Neutrophil (primary cell): ENCODE measurements at regions not wholly inside any gene's neighbourhood (a gene's known extent, or its start where the extent isn't known, plus 50 kb on each side); places are given as distances from the start of the nearest gene placed in this dataset.

Experiments
- H3K27ac ChIP-seq: fragments of 200-600 bp; sonication (generic); 2 replicates; pipeline ENCODE4 v1.5.1; 2016; ENCODE audit warnings: mild to moderate bottlenecking, moderate library complexity
- H3K27me3 ChIP-seq: fragments of 200-600 bp; sonication (generic); 2 replicates; pipeline ENCODE4 v1.6.0; 2016; ENCODE audit warnings: mild to moderate bottlenecking
- H3K36me3 ChIP-seq: fragments of 200-600 bp; sonication (generic); 2 replicates; pipeline ENCODE4 v1.5.1; 2017
- H3K4me1 ChIP-seq, 2 experiments: fragments of 200-600 bp in 1 of 2; sonication (generic) in 1 of 2; 1 replicate in 1 of 2; 2 replicates in 1 of 2; pipeline versions ENCODE4 v1.5.1 to v1.6.1; 2013 to 2016; ENCODE audit warnings: low read depth in 1 of 2, low read length in 1 of 2, mild to moderate bottlenecking in 1 of 2, moderate library complexity in 1 of 2; ENCODE audit not compliant: control insufficient read depth in 1 of 2, insufficient read depth in 1 of 2
- H3K4me3 ChIP-seq, 2 experiments: fragments of 200-600 bp in 1 of 2; sonication (generic) in 1 of 2; 1 replicate in 1 of 2; 2 replicates in 1 of 2; pipeline ENCODE4 v1.5.1; 2013 to 2016; ENCODE audit warnings: low read depth in 1 of 2, low read length in 1 of 2, mild to moderate bottlenecking in 1 of 2, moderate library complexity in 1 of 2
- H3K9me3 ChIP-seq: fragments of 200-600 bp; sonication (generic); 2 replicates; pipeline ENCODE4 v1.5.1; 2016
- TF ChIP-seq, protein P1 (sequence below): fragments of 200-600 bp; sonication (generic); IDR thresholded peaks from 2 replicates; pipeline ENCODE4 v1.5.1; 2016; ENCODE audit warnings: antibody characterized with exemption

DNA sequence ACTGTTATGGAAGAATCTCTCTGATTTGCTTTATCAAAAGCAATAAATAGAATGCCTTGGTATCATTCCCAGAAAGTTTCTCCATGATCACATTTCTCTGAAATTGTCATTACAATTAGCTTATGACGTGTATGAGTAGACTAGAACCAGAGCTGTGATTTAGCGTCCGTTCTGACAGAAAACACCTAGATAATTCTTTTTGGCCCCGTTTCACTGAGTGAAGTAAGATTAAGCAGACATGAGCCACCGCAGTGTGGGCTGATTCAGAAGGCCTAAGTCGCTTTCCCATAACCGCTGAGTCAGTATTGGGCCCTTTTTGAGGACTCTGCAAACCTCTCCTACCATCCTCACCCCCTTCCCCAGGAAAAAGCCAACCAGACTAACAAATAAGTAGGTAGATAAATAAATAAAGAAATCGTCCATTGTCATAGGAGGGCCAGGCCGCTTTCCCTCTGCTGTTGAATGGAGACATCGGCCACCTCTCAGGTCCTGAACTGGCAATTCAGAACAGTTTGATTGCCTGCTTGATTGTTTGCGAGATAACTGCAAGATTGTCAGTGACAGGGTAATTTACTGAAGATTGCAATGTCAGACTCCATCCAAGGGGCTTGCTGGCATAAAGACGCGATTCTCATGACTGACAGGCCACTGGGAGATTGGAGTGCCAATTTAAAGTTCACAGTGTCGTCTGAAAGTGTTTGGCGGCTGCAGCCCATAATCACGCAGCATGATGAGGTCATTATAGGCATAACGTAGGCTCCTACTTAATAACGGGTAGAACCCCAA is 105.0 kb upstream of the WWC1 start:
- TF ChIP-seq, protein P1, sequence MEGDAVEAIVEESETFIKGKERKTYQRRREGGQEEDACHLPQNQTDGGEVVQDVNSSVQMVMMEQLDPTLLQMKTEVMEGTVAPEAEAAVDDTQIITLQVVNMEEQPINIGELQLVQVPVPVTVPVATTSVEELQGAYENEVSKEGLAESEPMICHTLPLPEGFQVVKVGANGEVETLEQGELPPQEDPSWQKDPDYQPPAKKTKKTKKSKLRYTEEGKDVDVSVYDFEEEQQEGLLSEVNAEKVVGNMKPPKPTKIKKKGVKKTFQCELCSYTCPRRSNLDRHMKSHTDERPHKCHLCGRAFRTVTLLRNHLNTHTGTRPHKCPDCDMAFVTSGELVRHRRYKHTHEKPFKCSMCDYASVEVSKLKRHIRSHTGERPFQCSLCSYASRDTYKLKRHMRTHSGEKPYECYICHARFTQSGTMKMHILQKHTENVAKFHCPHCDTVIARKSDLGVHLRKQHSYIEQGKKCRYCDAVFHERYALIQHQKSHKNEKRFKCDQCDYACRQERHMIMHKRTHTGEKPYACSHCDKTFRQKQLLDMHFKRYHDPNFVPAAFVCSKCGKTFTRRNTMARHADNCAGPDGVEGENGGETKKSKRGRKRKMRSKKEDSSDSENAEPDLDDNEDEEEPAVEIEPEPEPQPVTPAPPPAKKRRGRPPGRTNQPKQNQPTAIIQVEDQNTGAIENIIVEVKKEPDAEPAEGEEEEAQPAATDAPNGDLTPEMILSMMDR: no peak
- H3K36me3 ChIP-seq: no peaks in the 10 kb centered on the region
- H3K9me3 ChIP-seq: no peaks in the 10 kb centered on the region
- no peaks in the 10 kb centered on the region for H3K27me3 ChIP-seq
- no peak overlapping the region for H3K4me3 ChIP-seq
- no peak overlapping the region for H3K27ac ChIP-seq
- H3K4me1 ChIP-seq: no peaks in the 10 kb centered on the region

GRCh38 chr5:168187614-168188013 is 103.8 kb upstream of the WWC1 start:
- no peaks in the 10 kb centered on the region for H3K4me1 ChIP-seq
- H3K36me3 ChIP-seq: no peaks in the 10 kb centered on the region
- H3K27ac ChIP-seq: no peak overlapping the region
- no peaks in the 10 kb centered on the region for H3K9me3 ChIP-seq
- no peaks in the 10 kb centered on the region for H3K27me3 ChIP-seq
- no peak overlapping the region for H3K4me3 ChIP-seq
- TF ChIP-seq, protein P1: no peak

DNA sequence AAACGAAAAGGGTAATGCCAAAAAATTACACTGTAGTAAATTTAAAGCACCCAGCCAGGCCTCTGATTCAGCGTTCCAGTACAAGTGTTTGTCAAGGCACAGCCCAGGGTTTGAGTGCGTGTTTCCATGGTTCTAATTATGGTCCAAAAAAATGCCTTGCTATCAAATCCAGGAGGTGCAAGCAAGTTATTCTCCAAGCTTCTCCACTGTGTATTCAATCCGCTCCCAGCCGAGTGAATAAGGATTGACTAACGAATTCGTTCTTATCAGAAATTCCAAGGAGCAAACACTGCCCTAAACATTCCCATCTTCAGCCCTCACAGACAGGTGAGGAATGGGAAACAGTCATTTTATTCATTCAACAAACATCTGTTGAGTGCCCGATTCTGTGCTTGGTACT is 103.3 kb upstream of the WWC1 start:
- H3K9me3 ChIP-seq: no peaks in the 10 kb centered on the region
- no peaks in the 10 kb centered on the region for H3K36me3 ChIP-seq
- TF ChIP-seq, protein P1: no peak
- H3K27me3 ChIP-seq: no peaks in the 10 kb centered on the region
- no peaks in the 10 kb centered on the region for H3K4me1 ChIP-seq
- no peak overlapping the region for H3K4me3 ChIP-seq
- H3K27ac ChIP-seq: no peak overlapping the region

DNA sequence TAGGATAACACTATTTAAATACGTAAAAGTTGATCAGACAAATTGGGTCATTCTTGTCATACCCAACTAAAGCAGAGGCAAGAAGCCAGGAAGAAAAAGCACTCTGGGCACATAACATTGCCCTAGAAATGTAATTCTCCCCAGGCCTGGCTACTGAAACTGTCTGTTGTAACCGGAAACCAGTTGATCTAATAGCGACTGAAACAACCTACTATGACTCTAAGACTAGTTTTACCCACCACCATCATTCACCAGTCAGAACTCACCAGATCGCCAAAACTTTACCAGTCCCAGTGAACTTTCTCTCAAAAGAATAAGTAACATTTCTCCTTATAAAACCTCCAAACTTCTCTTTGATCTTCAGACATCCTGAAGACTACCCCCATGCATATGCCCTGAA is 99.3 kb upstream of the WWC1 start:
- H3K9me3 ChIP-seq: no peaks in the 10 kb centered on the region
- no peaks in the 10 kb centered on the region for H3K27me3 ChIP-seq
- TF ChIP-seq, protein P1: no peak
- no peak overlapping the region for H3K4me3 ChIP-seq
- H3K27ac ChIP-seq: no peak overlapping the region
- no peaks in the 10 kb centered on the region for H3K36me3 ChIP-seq
- no peaks in the 10 kb centered on the region for H3K4me1 ChIP-seq

- Histone ChIP-seq H3K9me3 (no peaks in the 10 kb centered on the region), H3K27me3 (no peaks in the 10 kb centered on the region), H3K4me1 (no peaks in the 10 kb centered on the region), H3K36me3 (no peaks in the 10 kb centered on the region), H3K27ac (no peak overlapping the region), H3K4me3 (no peak overlapping the region)
- TF ChIP-seq, protein P1: no peak
Observed at GRCh38 chr5:168193493-168194250, 97.8 kb upstream of the WWC1 start.
